GM23248 (cell line): ENCODE measurements at regions not wholly inside any gene's neighbourhood (a gene's known extent, or its start where the extent isn't known, plus 50 kb on each side); places are given as distances from the start of the nearest gene placed in this dataset.
A peak's percentile ranks its signal among the peaks of the same experiment; 100 is the strongest.

Experiments
- DNase-seq: peaks from one replicate; pipeline ENCODE4 v3.0.0-alpha.2; 2015
- H2AFZ ChIP-seq: fragments of 200-600 bp; sonication (generic); 2 replicates; pipeline ENCODE4 v1.6.1; 2016; ENCODE audit warnings: antibody characterized with exemption
- H3F3A ChIP-seq: fragments of 200-600 bp; sonication (generic); 2 replicates; pipeline ENCODE4 v1.6.1; 2016; ENCODE audit warnings: mild to moderate bottlenecking, antibody characterized with exemption, mixed run types; ENCODE audit not compliant: insufficient read depth
- H3K27ac ChIP-seq: fragments of 200-600 bp; sonication (generic); 2 replicates; pipeline ENCODE4 v1.5.1; 2016; ENCODE audit warnings: mild to moderate bottlenecking
- H3K27me3 ChIP-seq: fragments of 200-600 bp; sonication (generic); replicated peaks from 2 replicates; pipeline ENCODE4 v1.6.1; 2016; ENCODE audit warnings: mild to moderate bottlenecking; ENCODE audit not compliant: insufficient read depth
- H3K36me3 ChIP-seq: fragments of 200-600 bp; sonication (generic); 2 replicates; pipeline ENCODE4 v1.6.1; 2016; ENCODE audit warnings: low read depth, mild to moderate bottlenecking
- H3K4me1 ChIP-seq: fragments of 200-600 bp; sonication (generic); 2 replicates; pipeline ENCODE4 v1.6.1; 2016; ENCODE audit warnings: mild to moderate bottlenecking; ENCODE audit not compliant: insufficient read depth
- H3K4me2 ChIP-seq: fragments of 200-600 bp; sonication (generic); one replicate; pipeline ENCODE4 v1.6.1; 2016; ENCODE audit warnings: mild to moderate bottlenecking; ENCODE audit not compliant: unreplicated experiment
- H3K4me3 ChIP-seq: fragments of 200-600 bp; sonication (generic); 2 replicates; pipeline ENCODE4 v1.5.1; 2016; ENCODE audit warnings: mild to moderate bottlenecking
- H3K79me2 ChIP-seq: fragments of 200-600 bp; sonication (generic); 2 replicates; pipeline ENCODE4 v1.6.1; 2016; ENCODE audit warnings: mild to moderate bottlenecking; ENCODE audit not compliant: insufficient read depth
- H3K9ac ChIP-seq: fragments of 200-600 bp; sonication (generic); 2 replicates; pipeline ENCODE4 v1.6.1; 2016; ENCODE audit warnings: mild to moderate bottlenecking
- H3K9me2 ChIP-seq: fragments of 200-600 bp; sonication (generic); 2 replicates; pipeline ENCODE4 v1.6.1; 2016; ENCODE audit warnings: mixed run types, mild to moderate bottlenecking, moderate library complexity; ENCODE audit not compliant: insufficient read depth
- H3K9me3 ChIP-seq: fragments of 200-600 bp; sonication (generic); one replicate; pipeline ENCODE4 v1.6.1; 2017; ENCODE audit warnings: low read depth
- H4K20me1 ChIP-seq: fragments of 200-600 bp; sonication (generic); 2 replicates; pipeline ENCODE4 v1.6.0; 2016; ENCODE audit not compliant: insufficient read depth
- EZH2 ChIP-seq: fragments of 200-600 bp; sonication (generic); IDR thresholded peaks from 2 replicates; pipeline ENCODE4 v1.6.1; 2018; ENCODE audit warnings: antibody characterized with exemption, mild to moderate bottlenecking; ENCODE audit not compliant: insufficient read depth, poor library complexity, severe bottlenecking
- EZH2phosphoT487 ChIP-seq: fragments of 200-600 bp; sonication (generic); IDR thresholded peaks from 2 replicates; pipeline ENCODE4 v1.6.1; 2018; ENCODE audit warnings: antibody characterized with exemption, moderate library complexity, mild to moderate bottlenecking, low read depth; ENCODE audit not compliant: insufficient read depth
- WGBS, 2 experiments: methylation state at CpG; one replicate each; pipeline ENCODE4 v1.1.6; 2015 to 2017; ENCODE audit warnings: low lambda C conversion rate in 2 of 2, low coverage in 1 of 2; ENCODE audit errors: missing lambda C conversion rate in 2 of 2; 5-methylcytosine and 5-hydroxymethylcytosine counted together
- in situ Hi-C: fragments of 300-500 bp; cut with MboI; formaldehyde crosslinking; loops from 2 replicates; pipeline ENCODE4 v1.15.0; 2020

DNA sequence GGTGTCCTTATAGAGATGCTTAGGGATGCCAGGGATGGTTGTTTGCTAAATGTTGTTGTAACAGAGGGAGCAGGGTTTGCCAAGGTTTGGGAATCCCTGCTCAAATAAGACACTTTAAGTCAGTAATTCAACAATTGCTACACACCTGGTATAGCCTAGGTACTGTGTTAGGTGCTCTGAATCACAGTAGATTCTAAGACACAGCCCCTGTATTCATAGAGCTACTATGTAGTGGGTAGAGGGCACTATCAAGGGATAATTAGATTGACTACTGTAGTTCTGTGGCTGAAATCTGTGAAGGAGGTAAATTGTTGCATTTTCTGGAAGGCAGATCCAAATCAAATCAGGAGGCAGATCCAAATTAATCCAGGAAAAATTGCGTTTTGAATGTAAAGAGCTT is 149.2 kb downstream of the C12orf75 start:
- H3K4me1 ChIP-seq = peaks cover 25% of the 10 kb centered on the region; the same call in 1 of the 2 replicates
- no peak overlapping the region for H3K4me3 ChIP-seq
- H3K36me3 ChIP-seq = no peaks in the 10 kb centered on the region
- WGBS, 2 experiments = 62 to 70% methylated on average over 1 of the region's 1 CpG
- DNase-seq = no peak
- no peak overlapping the region for H3K27ac ChIP-seq
- no peaks in the 10 kb centered on the region for H3K27me3 ChIP-seq
- H3K79me2 ChIP-seq = no peaks in the 10 kb centered on the region
- H3K9ac ChIP-seq = no peak overlapping the region
- H4K20me1 ChIP-seq = no peaks in the 10 kb centered on the region
- H3K9me3 ChIP-seq = no peaks in the 10 kb centered on the region
- H3K9me2 ChIP-seq = no peaks in the 10 kb centered on the region
- 0 out of 2 replicates have a peak, but pooled peaks cover 8% of the 10 kb centered on the region for H3F3A ChIP-seq
- TF ChIP-seq EZH2phosphoT487 (no peak), EZH2 (no peak)
- H3K4me2 ChIP-seq = no peak overlapping the region
- no peak overlapping the region for H2AFZ ChIP-seq
- in situ Hi-C loops = no loop called here

DNA sequence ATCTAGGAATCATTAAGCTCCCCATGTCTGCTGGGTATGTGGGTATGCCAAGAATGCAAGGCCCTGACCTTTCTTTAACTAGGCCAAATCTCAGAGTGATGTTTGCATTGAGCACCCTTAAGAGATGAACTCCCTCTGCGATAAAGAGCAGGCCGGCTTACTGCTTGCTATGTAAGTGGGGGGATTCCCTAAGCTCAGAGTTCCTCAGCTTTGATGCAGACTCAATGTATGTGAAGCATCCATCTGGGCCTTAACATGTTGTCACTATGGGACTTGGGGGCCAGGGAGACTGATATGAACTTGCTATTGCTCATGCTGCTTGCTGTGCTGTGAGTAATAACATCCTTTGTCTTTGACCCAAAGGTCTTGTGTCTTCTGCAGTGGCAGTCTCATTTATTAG is 149.7 kb downstream of the C12orf75 start:
- Histone ChIP-seq H3K27ac (no peak overlapping the region), H2AFZ (no peak overlapping the region), H3K9ac (no peak overlapping the region), H3K9me2 (no peaks in the 10 kb centered on the region), H3K4me1 (peaks cover 27% of the 10 kb centered on the region), H3F3A (peaks cover 12% of the 10 kb centered on the region; the same call in 1 of the 2 replicates), H4K20me1 (no peaks in the 10 kb centered on the region), H3K9me3 (no peaks in the 10 kb centered on the region), H3K4me3 (no peak overlapping the region), H3K27me3 (no peaks in the 10 kb centered on the region), H3K36me3 (no peaks in the 10 kb centered on the region), H3K79me2 (no peaks in the 10 kb centered on the region), H3K4me2 (no peak overlapping the region)
- 58 to 63% methylated on average over 2 of the region's 2 CpGs for WGBS, 2 experiments
- DNase-seq = peak; percentile 18
- in situ Hi-C loops = no loop called here
- no peak for TF ChIP-seq EZH2phosphoT487
- TF ChIP-seq EZH2 = no peak

- no peak for TF ChIP-seq EZH2phosphoT487
- no peak for TF ChIP-seq EZH2
- in situ Hi-C loops = no loop called here
- Histone ChIP-seq H3K27me3 (no peaks in the 10 kb centered on the region), H3K4me2 (no peak overlapping the region), H2AFZ (0 out of 2 replicates have a peak overlapping the region, but pooled peaks have one; percentile 10), H3K9me3 (no peaks in the 10 kb centered on the region), H3K36me3 (no peaks in the 10 kb centered on the region), H3K4me3 (no peak overlapping the region), H3K79me2 (no peaks in the 10 kb centered on the region), H3K9ac (no peak overlapping the region), H3K9me2 (no peaks in the 10 kb centered on the region), H3K4me1 (peaks cover 40% of the 10 kb centered on the region), H3F3A (peaks cover 20% of the 10 kb centered on the region; the same call in 1 of the 2 replicates), H4K20me1 (no peaks in the 10 kb centered on the region), H3K27ac (no peak overlapping the region)
- DNase-seq = peak; percentile 28
- 84 to 87% methylated on average over 8 of the region's 8 CpGs for WGBS, 2 experiments
These were observed 151.2 kb downstream of the C12orf75 start for GRCh38 chr12:105481392-105482300.

DNA sequence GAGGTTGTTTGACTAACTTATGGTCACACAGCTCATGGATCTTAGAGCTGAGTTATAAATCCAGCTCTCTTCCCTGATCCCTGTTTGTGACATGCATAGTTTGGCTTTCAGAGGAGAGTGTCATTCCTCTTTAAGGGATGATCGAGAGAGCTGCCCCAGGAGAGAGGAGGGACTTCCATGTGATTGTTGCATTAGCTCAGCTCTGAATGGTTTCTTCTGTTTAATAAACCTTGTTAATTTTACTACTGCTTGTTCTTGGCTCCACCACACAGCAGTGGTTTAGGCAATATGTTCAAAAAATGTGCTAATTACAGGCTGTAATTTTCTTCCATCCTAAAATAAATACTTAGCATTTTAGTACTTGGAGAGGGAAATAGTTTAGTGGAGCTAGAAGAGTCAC is 152.5 kb downstream of the C12orf75 start:
- no peak overlapping the region for H3K27ac ChIP-seq
- H2AFZ ChIP-seq = no peak overlapping the region
- peaks cover 40% of the 10 kb centered on the region for H3K4me1 ChIP-seq
- H3K4me2 ChIP-seq = no peak overlapping the region
- no peak overlapping the region for H3K4me3 ChIP-seq
- WGBS, 2 experiments = 48 to 82% methylated on average over 1 of the region's 1 CpG
- H3K9me3 ChIP-seq = no peaks in the 10 kb centered on the region
- H3F3A ChIP-seq = peaks cover 20% of the 10 kb centered on the region; the same call in 1 of the 2 replicates
- no peaks in the 10 kb centered on the region for H3K9me2 ChIP-seq
- in situ Hi-C loops = no loop called here
- H3K9ac ChIP-seq = no peak overlapping the region
- no peaks in the 10 kb centered on the region for H3K27me3 ChIP-seq
- DNase-seq = no peak
- no peaks in the 10 kb centered on the region for H3K79me2 ChIP-seq
- H3K36me3 ChIP-seq = no peaks in the 10 kb centered on the region
- TF ChIP-seq EZH2phosphoT487 = no peak
- TF ChIP-seq EZH2 = no peak
- H4K20me1 ChIP-seq = no peaks in the 10 kb centered on the region
